ENCODE measurements at regions not wholly inside any gene's neighbourhood (a gene's known extent, or its start where the extent isn't known, plus 50 kb on each side); places are given as distances from the start of the nearest gene placed in this dataset.

GRCh38 chr2:215839816-215840215, 173.5 kb downstream of the MREG start:
- Histone ChIP-seq H3K9me3 (ENCODE audit: control insufficient read depth in 4 of 4, low read length in 3 of 4) (no peaks in the 10 kb centered on the region), H3K36me3 (ENCODE audit: control insufficient read depth in 4 of 4, insufficient read depth in 3 of 4, low read depth in 1 of 4, low read length in 3 of 4) (no peaks in the 10 kb centered on the region), H3K27ac (ENCODE audit: low read depth in 1 of 2, low read length in 2 of 2) (no peak overlapping the region), H3K4me1 (ENCODE audit: control insufficient read depth in 4 of 4, insufficient read depth in 4 of 4, low read length in 3 of 4) (no peaks in the 10 kb centered on the region), H3K4me3 (ENCODE audit: low read depth in 1 of 3, low read length in 3 of 3) (no peak overlapping the region), H3K27me3 (ENCODE audit: control insufficient read depth in 4 of 4, insufficient read depth in 4 of 4, low read length in 3 of 4) (no peaks in the 10 kb centered on the region), H3K9ac (ENCODE audit: low read depth in 1 of 2, low read length in 2 of 2) (no peak overlapping the region)
- no peak for DNase-seq (ENCODE audit: low spot score)
- no peak for TF ChIP-seq NR2F2 (IDR thresholded peaks at IDR 0.05)
- no peak for TF ChIP-seq REST (IDR thresholded peaks at IDR 0.05)
- no peak for TF ChIP-seq ATF3 (IDR thresholded peaks at IDR 0.05)
- no peak for TF ChIP-seq RAD21 (IDR thresholded peaks at IDR 0.05)
- no peak for TF ChIP-seq CTCF (IDR thresholded peaks at IDR 0.05; ENCODE audit: low read depth, low read length, missing input control)
- no peak for TF ChIP-seq JUND (IDR thresholded peaks at IDR 0.05)
- WGBS, result 87% methylated on average over 4 of the region's 4 CpGs

GRCh38 chr2:215839309-215839708, 174.0 kb downstream of the MREG start:
- no peak for TF ChIP-seq JUND (IDR thresholded peaks at IDR 0.05)
- no peak for TF ChIP-seq GABPA (IDR thresholded peaks at IDR 0.05 in 1 of 2, conservative IDR thresholded peaks at IDR 0.05 in 1 of 2)
- no peak for TF ChIP-seq EGR1 (IDR thresholded peaks at IDR 0.05; ENCODE audit: low read depth in 2 of 2)
- TF ChIP-seq TAF1 (conservative IDR thresholded peaks at IDR 0.05), result no peak
- no peak for TF ChIP-seq HNF4A (conservative IDR thresholded peaks at IDR 0.05)
- no peak for TF ChIP-seq RAD21 (IDR thresholded peaks at IDR 0.05)
- TF ChIP-seq SP1 (IDR thresholded peaks at IDR 0.05), result no peak
- TF ChIP-seq ATF3 (IDR thresholded peaks at IDR 0.05), result no peak
- no peak for TF ChIP-seq CTCF (IDR thresholded peaks at IDR 0.05; ENCODE audit: low read depth, low read length, missing input control)
- TF ChIP-seq MAX (IDR thresholded peaks at IDR 0.05), result no peak
- TF ChIP-seq HNF4G (IDR thresholded peaks at IDR 0.05), result no peak
- TF ChIP-seq REST (IDR thresholded peaks at IDR 0.05), result no peak
- no peak for TF ChIP-seq ZBTB33 (IDR thresholded peaks at IDR 0.05)
- no peak for TF ChIP-seq FOXA2 (IDR thresholded peaks at IDR 0.05)
- no peak for TF ChIP-seq YY1 (IDR thresholded peaks at IDR 0.05)
- no peak for TF ChIP-seq RXRA (IDR thresholded peaks at IDR 0.05)
- TF ChIP-seq FOXA1 (IDR thresholded peaks at IDR 0.05), result no peak
- no peak for TF ChIP-seq NR2F2 (IDR thresholded peaks at IDR 0.05)
- no peaks in the 10 kb centered on the region for H3K4me1 ChIP-seq (ENCODE audit: control insufficient read depth in 4 of 4, insufficient read depth in 4 of 4, low read length in 3 of 4)
- no peak overlapping the region for H3K4me3 ChIP-seq (ENCODE audit: low read depth in 1 of 3, low read length in 3 of 3)
- no peaks in the 10 kb centered on the region for H3K9me3 ChIP-seq (ENCODE audit: control insufficient read depth in 4 of 4, low read length in 3 of 4)
- H3K27ac ChIP-seq (ENCODE audit: low read depth in 1 of 2, low read length in 2 of 2), result no peak overlapping the region
- H3K36me3 ChIP-seq (ENCODE audit: control insufficient read depth in 4 of 4, insufficient read depth in 3 of 4, low read depth in 1 of 4, low read length in 3 of 4), result no peaks in the 10 kb centered on the region
- H3K9ac ChIP-seq (ENCODE audit: low read depth in 1 of 2, low read length in 2 of 2), result no peak overlapping the region
- no peak for DNase-seq (ENCODE audit: low spot score)
- H3K27me3 ChIP-seq (ENCODE audit: control insufficient read depth in 4 of 4, insufficient read depth in 4 of 4, low read length in 3 of 4), result no peaks in the 10 kb centered on the region
- WGBS, result 90% methylated on average over 1 of the region's 1 CpG

Data from liver (tissue), 8 donors.